Thoracic aorta (tissue), 2 donors: ENCODE measurements at regions not wholly inside any gene's neighbourhood (a gene's known extent, or its start where the extent isn't known, plus 50 kb on each side); places are given as distances from the start of the nearest gene placed in this dataset.

Source experiments
- ATAC-seq: fragments of 150-250 bp; one replicate; pipeline ENCODE4 v1.8.0; 2017; ENCODE audit warnings: low read depth; ENCODE audit not compliant: insufficient number of reproducible peaks, low FRiP score
- DNase-seq: peaks from one replicate; pipeline ENCODE4 v3.0.0-alpha.2; 2020; ENCODE audit warnings: low spot score
- H3K27ac ChIP-seq, 2 donors: fragments of 200-600 bp; sonication (generic); 1 replicate in 1 of 2; 2 replicates in 1 of 2; pipeline ENCODE4 v1.5.1; 2016; ENCODE audit warnings: mild to moderate bottlenecking in 2 of 2, moderate library complexity in 2 of 2
- H3K27me3 ChIP-seq: fragments of 200-600 bp; sonication (generic); replicated peaks from 2 replicates; pipeline ENCODE4 v1.6.0; 2016; ENCODE audit warnings: mild to moderate bottlenecking; ENCODE audit not compliant: insufficient read depth
- H3K36me3 ChIP-seq: fragments of 200-600 bp; sonication (generic); one replicate; pipeline ENCODE4 v1.5.1; 2016
- H3K4me1 ChIP-seq, 2 donors: fragments of 200-600 bp; sonication (generic); 1 replicate in 1 of 2; 2 replicates in 1 of 2; pipeline versions ENCODE4 v1.5.1 to v1.6.0; 2016; ENCODE audit warnings: low read depth in 2 of 2, mild to moderate bottlenecking in 1 of 2; ENCODE audit not compliant: control insufficient read depth in 1 of 2
- H3K4me3 ChIP-seq: fragments of 200-600 bp; sonication (generic); 2 replicates; pipeline ENCODE4 v1.5.1; 2016; ENCODE audit warnings: mild to moderate bottlenecking
- H3K9me3 ChIP-seq: fragments of 200-600 bp; sonication (generic); 2 replicates; pipeline ENCODE4 v1.5.1; 2016
- CTCF ChIP-seq: fragments of 200-600 bp; sonication (generic); IDR thresholded peaks from one replicate; pipeline ENCODE4 v1.5.1; 2019; ENCODE audit warnings: antibody characterized with exemption

- TF ChIP-seq CTCF = no peak
- Histone ChIP-seq H3K9me3 (no peaks in the 10 kb centered on the region), H3K4me1 (no peaks in the 10 kb centered on the region), H3K36me3 (no peaks in the 10 kb centered on the region), H3K27ac (no peak overlapping the region), H3K27me3 (no peaks in the 10 kb centered on the region), H3K4me3 (peak overlapping the region; percentile 50)
- no peak for DNase-seq
- ATAC-seq = no peak
Measured at GRCh38 chr15:96947296-96948229, 617.1 kb downstream of the NR2F2 start.

- no peak for TF ChIP-seq CTCF
- no peaks in the 10 kb centered on the region for H3K27me3 ChIP-seq
- ATAC-seq (no peak), DNase-seq (no peak)
- no peak overlapping the region for H3K4me3 ChIP-seq
- H3K36me3 ChIP-seq = no peaks in the 10 kb centered on the region
- H3K27ac ChIP-seq = no peak overlapping the region
- H3K4me1 ChIP-seq = no peaks in the 10 kb centered on the region
- H3K9me3 ChIP-seq = no peaks in the 10 kb centered on the region
Measured at GRCh38 chr15:96948981-96949380, 618.5 kb downstream of the NR2F2 start.

- Histone ChIP-seq H3K9me3 (no peaks in the 10 kb centered on the region), H3K36me3 (no peaks in the 10 kb centered on the region), H3K27me3 (no peaks in the 10 kb centered on the region), H3K27ac (no peak overlapping the region), H3K4me1 (no peaks in the 10 kb centered on the region), H3K4me3 (no peak overlapping the region)
- DNase-seq = no peak
- TF ChIP-seq CTCF = no peak
- ATAC-seq = no peak
Measured at GRCh38 chr15:96958721-96959120, 628.2 kb downstream of the NR2F2 start.

GRCh38 chr15:96959501-96959900 lies 629.0 kb downstream of the NR2F2 start:
- Histone ChIP-seq H3K9me3 (no peaks in the 10 kb centered on the region), H3K36me3 (no peaks in the 10 kb centered on the region), H3K4me3 (no peak overlapping the region), H3K27me3 (no peaks in the 10 kb centered on the region), H3K4me1 (no peaks in the 10 kb centered on the region), H3K27ac (no peak overlapping the region)
- DNase-seq (no peak), ATAC-seq (no peak)
- TF ChIP-seq CTCF = no peak

- H3K36me3 ChIP-seq = no peaks in the 10 kb centered on the region
- ATAC-seq = no peak
- H3K27ac ChIP-seq = no peak overlapping the region
- TF ChIP-seq CTCF = no peak
- H3K9me3 ChIP-seq = no peaks in the 10 kb centered on the region
- H3K4me3 ChIP-seq = no peak overlapping the region
- H3K27me3 ChIP-seq = no peaks in the 10 kb centered on the region
- DNase-seq = no peak
- H3K4me1 ChIP-seq = no peaks in the 10 kb centered on the region
Measured at GRCh38 chr15:96960711-96961480, 630.4 kb downstream of the NR2F2 start.
